GM19324 (cell line): ENCODE measurements at regions not wholly inside any gene's neighbourhood (a gene's known extent, or its start where the extent isn't known, plus 50 kb on each side); places are given as distances from the start of the nearest gene placed in this dataset.
"Not testable (repeated sequence)": the region's sequence is repeated elsewhere in the genome, so short reads cannot be mapped to it uniquely, and the experiment has no call there.

Experiments used
- ATAC-seq: cut with Tn5 transposase; IDR thresholded peaks from one replicate; pipeline ENCODE4 v1.9.1; 2021; ENCODE audit warnings: mild to moderate bottlenecking, moderate library complexity; ENCODE audit not compliant: unreplicated experiment, low FRiP score

DNA sequence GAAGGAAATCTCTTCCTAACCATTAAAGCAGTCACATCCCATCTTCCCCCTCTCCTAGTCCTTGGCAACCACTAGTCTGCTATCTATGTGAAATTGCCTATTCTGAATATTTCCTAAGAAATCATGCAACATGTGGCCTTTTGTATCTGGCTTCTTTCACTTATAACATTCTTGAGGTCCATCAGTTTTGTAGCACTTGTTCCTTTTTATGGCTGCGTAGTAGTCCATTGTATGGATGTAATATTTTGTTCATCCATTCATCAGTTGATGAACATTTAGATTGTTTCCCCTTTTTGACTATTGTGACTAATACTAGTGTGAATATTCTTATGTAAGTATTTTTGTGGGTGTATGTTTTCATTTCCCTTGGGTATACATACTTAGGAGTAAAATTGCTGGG lies 878.7 kb upstream of the DEFB115 start:
- ATAC-seq, result not testable (repeated sequence)

DNA sequence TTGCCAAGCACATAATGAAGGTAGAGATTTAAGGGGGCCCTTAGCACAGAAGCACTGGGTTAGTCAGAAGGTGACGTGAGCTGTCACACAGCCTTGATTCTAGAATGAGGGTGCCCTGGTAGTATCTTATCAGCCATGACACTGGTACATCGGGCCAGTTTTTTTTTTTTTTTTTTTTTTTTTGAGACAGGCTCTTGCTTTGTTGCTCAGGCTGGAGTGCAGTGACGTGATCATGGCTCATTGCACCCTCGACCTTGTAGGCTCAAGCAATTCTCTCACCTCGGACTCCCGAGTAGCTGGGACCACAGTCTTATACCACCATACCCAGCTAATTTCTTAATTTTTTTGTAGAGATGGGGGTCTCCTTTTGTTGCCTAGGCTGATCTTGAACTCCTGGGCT lies 872.6 kb upstream of the DEFB115 start:
- not testable (repeated sequence) for ATAC-seq

DNA sequence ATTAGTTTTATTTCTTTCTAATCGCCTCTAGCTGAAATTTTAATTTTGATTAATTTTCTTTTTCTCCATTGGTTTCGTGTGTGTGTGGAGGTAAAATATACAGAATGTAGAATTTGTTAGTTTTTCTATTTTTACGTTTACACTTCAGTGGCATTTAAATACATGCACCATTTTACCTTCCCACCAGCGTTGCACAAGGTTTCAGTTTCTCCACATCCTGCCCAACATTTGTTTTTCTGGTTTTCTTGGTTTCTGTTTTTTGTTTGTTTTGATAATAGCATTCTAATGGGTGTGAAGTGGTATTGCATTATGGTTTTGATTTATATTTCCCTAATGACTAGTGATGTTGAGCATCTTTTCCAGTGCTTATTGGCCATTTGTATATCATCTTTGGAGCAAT lies 871.4 kb upstream of the DEFB115 start:
- not testable (repeated sequence) for ATAC-seq

DNA sequence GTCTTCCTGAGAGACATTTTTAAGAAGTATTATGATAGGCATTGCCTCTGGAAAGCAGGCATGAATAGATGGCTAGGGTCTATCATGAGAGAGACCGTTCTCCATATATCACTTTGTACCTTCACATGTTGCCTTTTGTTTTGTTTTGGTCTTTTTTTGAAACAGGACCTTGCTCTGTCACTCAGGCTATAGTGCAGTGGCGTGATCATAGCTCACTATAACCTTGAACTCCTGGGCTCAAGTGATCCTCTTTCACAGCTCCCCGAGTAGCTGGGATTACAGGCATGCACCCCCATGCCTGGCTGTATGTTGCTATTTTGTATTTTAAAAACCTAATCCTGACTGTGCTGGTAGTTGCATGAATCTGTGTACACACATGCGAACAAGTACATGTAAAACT lies 869.6 kb upstream of the DEFB115 start:
- ATAC-seq, result not testable (repeated sequence)

DNA sequence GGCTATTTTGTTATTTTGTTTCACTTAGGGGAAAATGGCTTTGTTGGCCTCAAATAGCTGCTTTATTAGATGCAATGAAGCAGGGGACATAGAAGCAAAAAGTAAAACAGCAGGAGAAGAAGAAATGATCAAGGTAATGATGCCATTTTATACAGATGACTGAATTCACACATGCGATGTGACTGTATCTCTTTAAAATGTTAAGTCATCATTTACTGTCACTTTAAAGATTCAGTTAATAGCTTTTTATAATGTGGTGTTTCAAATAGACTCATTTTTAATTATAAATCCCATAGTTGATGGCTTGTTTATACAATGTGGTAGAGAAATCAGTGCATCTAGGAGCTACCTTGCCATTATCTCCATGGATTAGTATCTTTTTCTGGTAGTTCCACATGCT lies 863.9 kb upstream of the DEFB115 start:
- not testable (repeated sequence) for ATAC-seq

DNA sequence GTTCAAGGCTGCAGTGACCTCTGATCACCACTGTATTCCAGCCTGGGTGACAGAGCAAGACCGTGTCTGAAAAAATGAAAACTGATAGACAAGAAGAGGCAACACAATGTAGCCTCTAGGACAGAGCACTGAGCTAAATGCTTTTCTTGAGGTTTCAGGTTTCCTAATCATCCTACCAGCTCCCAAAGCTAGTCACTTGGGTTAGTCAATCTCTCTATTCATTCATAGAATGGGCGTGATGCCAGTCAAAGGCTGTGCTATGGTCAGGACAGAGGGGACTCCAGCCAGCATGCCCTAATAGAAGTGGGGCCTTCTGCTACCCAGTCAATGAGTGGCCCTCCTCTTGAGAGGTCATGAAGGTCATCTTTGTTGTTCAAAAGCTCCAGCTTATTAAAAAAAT lies 860.4 kb upstream of the DEFB115 start:
- ATAC-seq, result not testable (repeated sequence)

GRCh38 chr20:30405061-30405460 lies 852.4 kb upstream of the DEFB115 start:
- not testable (repeated sequence) for ATAC-seq

DNA sequence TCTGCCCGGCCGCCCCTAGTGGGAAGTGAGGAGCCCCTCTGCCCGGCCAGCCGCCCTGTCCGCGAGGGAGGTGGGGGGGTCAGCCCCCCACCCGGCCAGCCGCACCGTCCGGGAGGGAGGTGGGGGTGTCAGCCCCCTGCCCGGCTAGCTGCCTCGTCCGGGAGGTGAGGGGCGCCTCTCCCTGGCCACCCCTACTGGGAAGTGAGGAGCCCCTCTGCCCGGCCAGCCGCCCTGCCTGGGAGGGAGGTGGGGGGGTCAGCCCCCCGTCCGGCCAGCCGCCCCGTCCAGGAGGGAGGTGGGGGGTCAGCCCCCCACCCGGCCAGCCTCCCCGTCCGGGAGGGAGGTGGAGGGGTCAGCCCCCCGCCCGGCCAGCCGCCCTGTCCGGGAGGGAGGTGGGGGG lies 851.9 kb upstream of the DEFB115 start:
- not testable (repeated sequence) for ATAC-seq

- ATAC-seq, result not testable (repeated sequence)
Measured at GRCh38 chr20:30406370-30406769, 851.1 kb upstream of the DEFB115 start.

GRCh38 chr20:30412972-30413371 lies 844.5 kb upstream of the DEFB115 start:
- ATAC-seq, result no peak

GRCh38 chr20:30417387-30417786 lies 840.1 kb upstream of the DEFB115 start:
- not testable (repeated sequence) for ATAC-seq

- not testable (repeated sequence) for ATAC-seq
Measured at GRCh38 chr20:30418378-30418777, 839.1 kb upstream of the DEFB115 start.

GRCh38 chr20:30419466-30419865 lies 838.0 kb upstream of the DEFB115 start:
- no peak for ATAC-seq

- ATAC-seq, result not testable (repeated sequence)
Measured at GRCh38 chr20:30419871-30420420, 837.5 kb upstream of the DEFB115 start.
